Endothelial cell of umbilical vein (primary cell): ENCODE measurements at regions not wholly inside any gene's neighbourhood (a gene's known extent, or its start where the extent isn't known, plus 50 kb on each side); places are given as distances from the start of the nearest gene placed in this dataset.

Experiments used
- BruUV-seq: library from RNA; stranded (reverse); fragments of 400-500 nt; replicated peaks from 2 replicates; lab custom pipeline; 2021; lab: Mats Ljungman, UMichigan
- CTCF ChIA-PET: fragments of 300-600, 350-600 bp; sonication (Branson Sonifier 250); formaldehyde crosslinking; loops from one replicate; lab custom pipeline; 2021; ENCODE audit warnings: antibody characterized with exemption, inconsistent platforms; lab: Charles Lee
- POLR2A ChIA-PET: fragments of 300-600, 350-600 bp; sonication (Branson Sonifier 250); formaldehyde crosslinking; loops from one replicate; lab custom pipeline; 2021; ENCODE audit warnings: antibody characterized with exemption, inconsistent platforms; lab: Charles Lee
- DNase-seq: peaks from one replicate; pipeline ENCODE4 v3.0.0-alpha.2; 2011; ENCODE audit warnings: low read depth, low spot score
- FAIRE-seq: peaks from 2 replicates; lab custom pipeline; 2011; peaks lifted over from hg19 to GRCh38; lab: Jason Lieb, UNC
- H2AFZ ChIP-seq: 2 replicates; pipeline ENCODE4 v1.6.0; 2012; ENCODE audit warnings: low read depth, low read length, control low read depth, inconsistent platforms
- H3K27ac ChIP-seq: 2 replicates; pipeline ENCODE4 v1.5.1; 2011; ENCODE audit warnings: low read depth, mild to moderate bottlenecking, control low read depth, low read length, moderate library complexity; ENCODE audit not compliant: insufficient read depth
- H3K27me3 ChIP-seq, 2 experiments: 2 replicates each; pipeline versions ENCODE4 v1.6.0 to v1.6.1; 2011; ENCODE audit warnings: low read length in 2 of 2, mixed read lengths in 1 of 2; ENCODE audit not compliant: control insufficient read depth in 2 of 2, insufficient read depth in 2 of 2
- H3K36me3 ChIP-seq, 2 experiments: 2 replicates in 1 of 2; 3 replicates in 1 of 2; pipeline ENCODE4 v1.5.1; 2011; ENCODE audit warnings: low read length in 2 of 2, mild to moderate bottlenecking in 1 of 2, moderate library complexity in 1 of 2; ENCODE audit not compliant: control insufficient read depth in 2 of 2, insufficient read depth in 2 of 2; ENCODE audit errors: extremely low read depth in 1 of 2
- H3K4me1 ChIP-seq: 3 replicates; pipeline ENCODE4 v1.5.1; 2011; ENCODE audit warnings: mild to moderate bottlenecking, low read length; ENCODE audit not compliant: control insufficient read depth, insufficient read depth; ENCODE audit errors: extremely low read depth
- H3K4me2 ChIP-seq: 2 replicates; pipeline ENCODE4 v1.6.1; 2011; ENCODE audit warnings: low read length, control low read depth, mixed read lengths; ENCODE audit not compliant: insufficient read depth
- H3K4me3 ChIP-seq, 3 experiments: fragments of 200-600 bp in 1 of 3; sonication (generic), shearing (Covaris generic) in 1 of 3; replicated peaks in 1 of 3; 2 replicates each; pipeline ENCODE4 v1.5.1; 2011 to 2016; ENCODE audit warnings: control low read depth in 3 of 3, low read length in 3 of 3, mild to moderate bottlenecking in 2 of 3, inconsistent platforms in 1 of 3, low read depth in 1 of 3, moderate library complexity in 1 of 3; ENCODE audit not compliant: insufficient read depth in 1 of 3
- H3K79me2 ChIP-seq: 2 replicates; pipeline ENCODE4 v1.6.0; 2012; ENCODE audit warnings: low read length, inconsistent platforms; ENCODE audit not compliant: control insufficient read depth, insufficient read depth
- H3K9ac ChIP-seq: replicated peaks from 2 replicates; pipeline ENCODE3; 2011; ENCODE audit warnings: low read length, control low read depth; ENCODE audit not compliant: insufficient read depth; ENCODE audit errors: extremely low read depth
- H3K9me1 ChIP-seq: replicated peaks from 3 replicates; pipeline ENCODE4 v1.6.0; 2011; ENCODE audit warnings: mild to moderate bottlenecking, low read length; ENCODE audit not compliant: control insufficient read depth, insufficient read depth; ENCODE audit errors: extremely low read depth
- H3K9me3 ChIP-seq: replicated peaks from 2 replicates; pipeline ENCODE4 v1.5.1; 2012; ENCODE audit warnings: low read length, inconsistent platforms; ENCODE audit not compliant: control insufficient read depth, insufficient read depth
- H4K20me1 ChIP-seq: replicated peaks from 2 replicates; pipeline ENCODE3; 2011; ENCODE audit warnings: mild to moderate bottlenecking, low read length; ENCODE audit not compliant: control insufficient read depth, insufficient read depth; ENCODE audit errors: extremely low read depth
- EZH2 ChIP-seq: IDR thresholded peaks from 2 replicates; pipeline ENCODE4 v1.6.1; 2012; ENCODE audit warnings: borderline replicate concordance, low read depth, mild to moderate bottlenecking, moderate library complexity, low read length, inconsistent platforms; ENCODE audit not compliant: severe bottlenecking
- FOS ChIP-seq: IDR thresholded peaks from 2 replicates; pipeline ENCODE4 v1.6.1; 2011; ENCODE audit warnings: mild to moderate bottlenecking, low read length, moderate library complexity, borderline replicate concordance; ENCODE audit not compliant: insufficient read depth
- GATA2 ChIP-seq: IDR thresholded peaks from 2 replicates; pipeline ENCODE4 v1.7.0; 2011; ENCODE audit warnings: low read depth, mild to moderate bottlenecking, moderate library complexity, mixed read lengths, low read length; ENCODE audit not compliant: insufficient read length, insufficient read depth
- JUN ChIP-seq: IDR thresholded peaks from 2 replicates; pipeline ENCODE4 v1.6.1; 2011; ENCODE audit warnings: borderline replicate concordance, low read depth; ENCODE audit not compliant: insufficient read length, insufficient read depth
- MYC ChIP-seq: IDR thresholded peaks from one replicate; pipeline ENCODE4 v1.6.1; 2011; ENCODE audit warnings: mild to moderate bottlenecking, low read depth, low read length
- POLR2A ChIP-seq: IDR thresholded peaks from 2 replicates; pipeline ENCODE4 v1.6.1; 2012; ENCODE audit warnings: low read depth, mild to moderate bottlenecking, control low read depth, low read length
- POLR2AphosphoS5 ChIP-seq: IDR thresholded peaks from 2 replicates; pipeline ENCODE4 v1.6.1; 2012; ENCODE audit warnings: low read depth, mild to moderate bottlenecking, control low read depth, low read length, moderate library complexity; ENCODE audit not compliant: insufficient read depth
- dilution Hi-C: fragments of 300-500 bp; cut with MboI; formaldehyde crosslinking; loops from one replicate; pipeline ENCODE4 v1.15.0; 2019; ENCODE audit warnings: low sequenced_read_pairs; ENCODE audit not compliant: extremely low pct_ligation_motif_present
- intact Hi-C: fragments of 100-400 bp; cut with micrococcal nuclease; formaldehyde crosslinking; loops from one replicate; pipeline ENCODE4 v1.10.0; 2022
- TF ChIP-seq, protein P1 (sequence below), 2 donors: IDR thresholded peaks; 1 replicate in 1 of 2; 2 replicates in 1 of 2; pipeline ENCODE4 v1.5.1; 2011; ENCODE audit warnings: low read length in 2 of 2, mild to moderate bottlenecking in 2 of 2, moderate library complexity in 2 of 2, control low read depth in 1 of 2, inconsistent platforms in 1 of 2, low read depth in 1 of 2; ENCODE audit not compliant: insufficient read depth in 1 of 2; ENCODE audit errors: extremely low read depth in 1 of 2
- TF ChIP-seq, protein P2 (sequence below): IDR thresholded peaks from 2 replicates; pipeline ENCODE4 v1.6.1; 2011; ENCODE audit not compliant: insufficient read depth, insufficient read length

DNA sequence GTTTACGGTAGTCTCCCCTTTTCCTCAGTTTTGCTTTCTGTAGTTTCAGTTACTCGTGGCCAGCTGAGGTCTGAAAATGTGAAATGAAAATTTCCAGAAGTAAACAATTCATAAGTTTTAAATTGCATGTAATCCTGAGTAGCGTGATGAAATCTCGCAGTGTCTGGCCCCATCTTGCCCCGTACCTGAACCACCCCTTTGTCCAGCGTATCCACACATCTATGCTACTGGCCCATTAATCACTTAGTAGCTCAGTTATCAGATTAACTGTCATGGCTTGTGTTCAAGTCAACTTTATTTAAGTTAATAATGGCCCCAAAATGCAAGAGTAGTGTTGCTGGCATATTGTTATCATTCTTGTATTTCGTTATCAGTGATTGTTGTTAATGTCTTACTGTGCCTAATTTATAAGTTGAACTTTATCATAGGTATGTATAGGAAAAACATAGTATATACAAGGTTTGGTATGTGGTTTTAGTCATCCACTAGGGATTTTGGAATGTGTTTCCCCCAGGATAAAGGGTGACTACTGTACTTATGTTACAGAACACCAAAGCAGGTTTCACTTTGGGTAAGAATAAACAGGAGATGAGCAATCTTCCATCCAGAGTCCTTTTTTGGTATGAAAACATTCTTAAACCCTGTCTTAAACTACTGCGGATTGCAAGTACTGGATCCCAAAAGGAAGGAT lies 118.4 kb upstream of the KCNN2 start:
- dilution Hi-C loops (no loop called here), intact Hi-C loops (no loop called here)
- H3K4me1 ChIP-seq: no peaks in the 10 kb centered on the region
- ChIA-PET POLR2A (no interaction called here), CTCF (interaction anchor here (1.4 kb wide), 1 partner anchor 9 kb away, joined by 6 read pairs; no protein-coding TSS in a partner anchor)
- H3K4me2 ChIP-seq: no peak overlapping the region
- TF ChIP-seq POLR2AphosphoS5 (no peak), JUN (no peak)
- no peaks in the 10 kb centered on the region for H3K9me1 ChIP-seq
- no peak for FAIRE-seq
- no peak overlapping the region for H3K9ac ChIP-seq
- H3K36me3 ChIP-seq: no peaks in the 10 kb centered on the region
- no peak overlapping the region for H3K4me3 ChIP-seq
- H3K79me2 ChIP-seq: no peaks in the 10 kb centered on the region
- BruUV-seq: no TSS peak
- H3K27ac ChIP-seq: no peak overlapping the region
- no peaks in the 10 kb centered on the region for H3K9me3 ChIP-seq
- no peaks in the 10 kb centered on the region for H4K20me1 ChIP-seq
- H3K27me3 ChIP-seq: no peaks in the 10 kb centered on the region
- H2AFZ ChIP-seq: no peak overlapping the region
- DNase-seq: no peak

DNA sequence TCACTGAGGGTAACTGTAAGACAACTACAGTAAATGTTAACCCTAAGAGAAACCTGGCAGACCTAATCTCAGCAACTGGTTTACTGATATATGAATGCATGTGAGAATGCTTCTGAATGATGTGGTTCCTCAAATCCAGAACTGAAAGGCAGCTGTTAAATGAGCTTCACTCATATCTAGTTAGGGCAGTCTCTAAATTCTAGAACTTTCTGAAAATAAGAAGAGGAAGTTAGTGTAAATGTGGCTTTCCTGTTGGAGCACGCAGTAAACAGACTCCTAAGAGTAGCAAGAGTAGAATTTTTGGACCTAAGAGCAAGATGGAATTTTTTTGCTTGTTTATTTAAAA lies 117.9 kb upstream of the KCNN2 start:
- TF ChIP-seq POLR2AphosphoS5 (no peak), EZH2 (no peak), POLR2A (no peak), GATA2 (no peak), JUN (no peak), FOS (no peak), MYC (no peak)
- TF ChIP-seq, protein P1, sequence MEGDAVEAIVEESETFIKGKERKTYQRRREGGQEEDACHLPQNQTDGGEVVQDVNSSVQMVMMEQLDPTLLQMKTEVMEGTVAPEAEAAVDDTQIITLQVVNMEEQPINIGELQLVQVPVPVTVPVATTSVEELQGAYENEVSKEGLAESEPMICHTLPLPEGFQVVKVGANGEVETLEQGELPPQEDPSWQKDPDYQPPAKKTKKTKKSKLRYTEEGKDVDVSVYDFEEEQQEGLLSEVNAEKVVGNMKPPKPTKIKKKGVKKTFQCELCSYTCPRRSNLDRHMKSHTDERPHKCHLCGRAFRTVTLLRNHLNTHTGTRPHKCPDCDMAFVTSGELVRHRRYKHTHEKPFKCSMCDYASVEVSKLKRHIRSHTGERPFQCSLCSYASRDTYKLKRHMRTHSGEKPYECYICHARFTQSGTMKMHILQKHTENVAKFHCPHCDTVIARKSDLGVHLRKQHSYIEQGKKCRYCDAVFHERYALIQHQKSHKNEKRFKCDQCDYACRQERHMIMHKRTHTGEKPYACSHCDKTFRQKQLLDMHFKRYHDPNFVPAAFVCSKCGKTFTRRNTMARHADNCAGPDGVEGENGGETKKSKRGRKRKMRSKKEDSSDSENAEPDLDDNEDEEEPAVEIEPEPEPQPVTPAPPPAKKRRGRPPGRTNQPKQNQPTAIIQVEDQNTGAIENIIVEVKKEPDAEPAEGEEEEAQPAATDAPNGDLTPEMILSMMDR (IDR thresholded peaks at IDR 0.05; ENCODE audit: extremely low read depth in 1 of 2, insufficient read depth in 1 of 2, low read depth in 1 of 2, low read length in 2 of 2): no peak
- TF ChIP-seq, protein P2, sequence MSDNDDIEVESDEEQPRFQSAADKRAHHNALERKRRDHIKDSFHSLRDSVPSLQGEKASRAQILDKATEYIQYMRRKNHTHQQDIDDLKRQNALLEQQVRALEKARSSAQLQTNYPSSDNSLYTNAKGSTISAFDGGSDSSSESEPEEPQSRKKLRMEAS: no peak

More for the DNA sequence above, 117.9 kb upstream of the KCNN2 start:
- no peaks in the 10 kb centered on the region for H3K4me1 ChIP-seq
- ChIA-PET CTCF (interaction anchor here (1.4 kb wide), 1 partner anchor 9 kb away, joined by 6 read pairs; no protein-coding TSS in a partner anchor), POLR2A (no interaction called here)
- no peak overlapping the region for H3K4me3 ChIP-seq
- no peak overlapping the region for H2AFZ ChIP-seq
- intact Hi-C loops (no loop called here), dilution Hi-C loops (no loop called here)
- no TSS peak for BruUV-seq
- no peak overlapping the region for H3K9ac ChIP-seq
- H3K36me3 ChIP-seq: no peaks in the 10 kb centered on the region
- H3K9me1 ChIP-seq: no peaks in the 10 kb centered on the region
- DNase-seq: no peak
- no peak overlapping the region for H3K27ac ChIP-seq
- no peaks in the 10 kb centered on the region for H3K9me3 ChIP-seq
- no peaks in the 10 kb centered on the region for H3K79me2 ChIP-seq
- no peaks in the 10 kb centered on the region for H4K20me1 ChIP-seq
- no peak for FAIRE-seq
- no peaks in the 10 kb centered on the region for H3K27me3 ChIP-seq
- H3K4me2 ChIP-seq: no peak overlapping the region
